Ishikawa (cell line): ENCODE measurements at regions not wholly inside any gene's neighbourhood (a gene's known extent, or its start where the extent isn't known, plus 50 kb on each side); places are given as distances from the start of the nearest gene placed in this dataset.

Experiments used
- CEBPB ChIP-seq: IDR thresholded peaks from 2 replicates; pipeline ENCODE4 v1.6.1; 2012
- CREB1 ChIP-seq: IDR thresholded peaks from 2 replicates; pipeline ENCODE4 v1.6.1; 2012; ENCODE audit warnings: low read depth
- EGR1 ChIP-seq: IDR thresholded peaks from 2 replicates; pipeline ENCODE4 v1.6.1; 2012
- EP300 ChIP-seq: IDR thresholded peaks from 2 replicates; pipeline ENCODE4 v1.6.1; 2012; ENCODE audit warnings: borderline replicate concordance
- FOXM1 ChIP-seq: IDR thresholded peaks from 2 replicates; pipeline ENCODE4 v1.6.1; 2012; ENCODE audit warnings: low read depth, borderline replicate concordance
- MAX ChIP-seq: IDR thresholded peaks from 2 replicates; pipeline ENCODE4 v1.6.1; 2012
- NFIC ChIP-seq: IDR thresholded peaks from 2 replicates; pipeline ENCODE4 v1.6.1; 2012
- RAD21 ChIP-seq: IDR thresholded peaks from 2 replicates; pipeline ENCODE4 v1.6.1; 2012; ENCODE audit warnings: low read depth
- TAF1 ChIP-seq: IDR thresholded peaks from 2 replicates; pipeline ENCODE4 v1.6.1; 2012; ENCODE audit warnings: low read depth, mild to moderate bottlenecking
- TCF12 ChIP-seq: IDR thresholded peaks from 2 replicates; pipeline ENCODE4 v1.6.1; 2012; ENCODE audit warnings: low read depth
- TEAD4 ChIP-seq: IDR thresholded peaks from 2 replicates; pipeline ENCODE4 v1.6.1; 2012
- USF1 ChIP-seq: IDR thresholded peaks from 2 replicates; pipeline ENCODE4 v1.6.1; 2012
- YY1 ChIP-seq: IDR thresholded peaks from 2 replicates; pipeline ENCODE4 v1.6.1; 2012; ENCODE audit warnings: low read depth
- ZBTB7A ChIP-seq: IDR thresholded peaks from 2 replicates; pipeline ENCODE4 v1.6.1; 2012; ENCODE audit warnings: low read depth
- TF ChIP-seq, protein P1 (sequence below): IDR thresholded peaks from 2 replicates; pipeline ENCODE4 v1.6.1; 2012; ENCODE audit warnings: low read depth, mild to moderate bottlenecking

DNA sequence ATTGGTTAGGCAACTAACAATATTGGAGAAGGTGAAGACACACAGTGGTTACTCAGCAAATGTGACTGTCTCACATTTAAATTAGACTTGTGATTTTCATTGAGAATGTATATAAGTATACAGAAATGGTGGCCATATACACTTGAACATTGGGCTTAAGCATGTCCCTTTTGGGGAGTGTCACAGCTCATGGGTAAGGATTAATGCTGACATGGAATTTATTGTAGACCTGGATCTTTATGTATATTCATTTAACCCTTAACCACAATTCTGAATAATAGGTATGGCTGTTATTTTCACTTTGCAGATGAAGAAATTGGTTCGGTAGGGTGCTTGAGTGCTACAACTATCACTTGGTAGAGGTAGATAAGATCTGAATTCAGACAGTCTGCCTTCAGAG, 95.5 kb upstream of the WDFY3 start:
- TF ChIP-seq EGR1 (no peak), EP300 (no peak), FOXM1 (no peak), TAF1 (no peak), YY1 (no peak), MAX (no peak), CREB1 (no peak), NFIC (no peak), RAD21 (no peak)
- TF ChIP-seq, protein P1, sequence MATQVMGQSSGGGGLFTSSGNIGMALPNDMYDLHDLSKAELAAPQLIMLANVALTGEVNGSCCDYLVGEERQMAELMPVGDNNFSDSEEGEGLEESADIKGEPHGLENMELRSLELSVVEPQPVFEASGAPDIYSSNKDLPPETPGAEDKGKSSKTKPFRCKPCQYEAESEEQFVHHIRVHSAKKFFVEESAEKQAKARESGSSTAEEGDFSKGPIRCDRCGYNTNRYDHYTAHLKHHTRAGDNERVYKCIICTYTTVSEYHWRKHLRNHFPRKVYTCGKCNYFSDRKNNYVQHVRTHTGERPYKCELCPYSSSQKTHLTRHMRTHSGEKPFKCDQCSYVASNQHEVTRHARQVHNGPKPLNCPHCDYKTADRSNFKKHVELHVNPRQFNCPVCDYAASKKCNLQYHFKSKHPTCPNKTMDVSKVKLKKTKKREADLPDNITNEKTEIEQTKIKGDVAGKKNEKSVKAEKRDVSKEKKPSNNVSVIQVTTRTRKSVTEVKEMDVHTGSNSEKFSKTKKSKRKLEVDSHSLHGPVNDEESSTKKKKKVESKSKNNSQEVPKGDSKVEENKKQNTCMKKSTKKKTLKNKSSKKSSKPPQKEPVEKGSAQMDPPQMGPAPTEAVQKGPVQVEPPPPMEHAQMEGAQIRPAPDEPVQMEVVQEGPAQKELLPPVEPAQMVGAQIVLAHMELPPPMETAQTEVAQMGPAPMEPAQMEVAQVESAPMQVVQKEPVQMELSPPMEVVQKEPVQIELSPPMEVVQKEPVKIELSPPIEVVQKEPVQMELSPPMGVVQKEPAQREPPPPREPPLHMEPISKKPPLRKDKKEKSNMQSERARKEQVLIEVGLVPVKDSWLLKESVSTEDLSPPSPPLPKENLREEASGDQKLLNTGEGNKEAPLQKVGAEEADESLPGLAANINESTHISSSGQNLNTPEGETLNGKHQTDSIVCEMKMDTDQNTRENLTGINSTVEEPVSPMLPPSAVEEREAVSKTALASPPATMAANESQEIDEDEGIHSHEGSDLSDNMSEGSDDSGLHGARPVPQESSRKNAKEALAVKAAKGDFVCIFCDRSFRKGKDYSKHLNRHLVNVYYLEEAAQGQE: no peak

DNA sequence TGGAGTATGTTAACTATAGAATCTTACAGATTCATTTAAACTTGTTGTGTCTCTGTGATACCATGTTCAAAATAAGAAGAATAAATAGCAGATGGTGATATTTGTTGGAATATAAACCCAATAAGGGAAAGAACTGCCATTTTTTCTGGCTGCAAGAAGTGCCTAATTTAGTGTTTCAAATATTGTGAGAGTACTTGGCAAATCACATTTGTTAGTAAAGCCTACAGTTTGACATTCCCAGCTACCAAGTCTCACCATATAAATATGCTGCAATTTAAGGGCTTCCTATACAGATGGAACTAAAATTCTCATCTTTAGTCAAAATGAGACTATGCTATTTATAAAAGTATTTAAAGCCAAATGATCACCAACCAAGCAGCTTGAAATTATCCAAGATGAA, 96.0 kb upstream of the WDFY3 start:
- TF ChIP-seq NFIC (no peak), ZBTB7A (no peak), YY1 (no peak), FOXM1 (no peak), CREB1 (no peak), TCF12 (no peak), EGR1 (no peak), TAF1 (no peak), CEBPB (no peak), EP300 (no peak), RAD21 (no peak), TEAD4 (no peak), MAX (no peak), USF1 (no peak)
- TF ChIP-seq, protein P1: no peak

DNA sequence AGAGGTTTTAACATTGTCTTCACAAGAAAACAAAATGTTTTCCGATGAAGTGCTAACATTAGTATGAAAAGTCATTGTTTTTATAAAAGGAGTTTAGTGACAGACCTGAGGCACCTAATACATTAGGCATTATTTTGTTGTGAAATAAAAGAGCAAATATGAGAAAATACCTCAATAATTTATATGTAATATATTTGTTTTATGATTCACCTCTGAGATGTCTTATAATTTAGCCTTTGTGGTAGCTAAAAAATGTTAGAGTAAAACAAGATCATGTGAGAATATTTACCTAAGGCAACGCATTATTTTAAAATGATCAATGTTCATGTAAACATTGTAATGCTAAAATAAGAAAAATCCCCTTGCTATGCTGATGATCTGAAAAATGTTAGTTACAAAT, 100.9 kb upstream of the WDFY3 start:
- TF ChIP-seq TCF12: no peak
- TF ChIP-seq MAX: no peak
- TF ChIP-seq TAF1: no peak
- TF ChIP-seq, protein P1: no peak
- no peak for TF ChIP-seq EP300
- no peak for TF ChIP-seq NFIC
- TF ChIP-seq ZBTB7A: no peak
- TF ChIP-seq EGR1: no peak
- TF ChIP-seq TEAD4: no peak
- no peak for TF ChIP-seq CREB1
- no peak for TF ChIP-seq USF1
- TF ChIP-seq FOXM1: no peak
- TF ChIP-seq CEBPB: no peak
- no peak for TF ChIP-seq YY1
- no peak for TF ChIP-seq RAD21

- no peak for TF ChIP-seq ZBTB7A
- TF ChIP-seq MAX: no peak
- TF ChIP-seq CEBPB: no peak
- TF ChIP-seq CREB1: no peak
- TF ChIP-seq, protein P1: no peak
- peak; percentile 57 for TF ChIP-seq TEAD4
- TF ChIP-seq EP300: no peak
Measured at GRCh38 chr4:85078016-85078415, 111.5 kb upstream of the WDFY3 start.
